ENCODE measurements at regions not wholly inside any gene's neighbourhood (a gene's known extent, or its start where the extent isn't known, plus 50 kb on each side); places are given as distances from the start of the nearest gene placed in this dataset.
"Not testable (repeated sequence)": the region's sequence is repeated elsewhere in the genome, so short reads cannot be mapped to it uniquely, and the experiment has no call there.

DNA sequence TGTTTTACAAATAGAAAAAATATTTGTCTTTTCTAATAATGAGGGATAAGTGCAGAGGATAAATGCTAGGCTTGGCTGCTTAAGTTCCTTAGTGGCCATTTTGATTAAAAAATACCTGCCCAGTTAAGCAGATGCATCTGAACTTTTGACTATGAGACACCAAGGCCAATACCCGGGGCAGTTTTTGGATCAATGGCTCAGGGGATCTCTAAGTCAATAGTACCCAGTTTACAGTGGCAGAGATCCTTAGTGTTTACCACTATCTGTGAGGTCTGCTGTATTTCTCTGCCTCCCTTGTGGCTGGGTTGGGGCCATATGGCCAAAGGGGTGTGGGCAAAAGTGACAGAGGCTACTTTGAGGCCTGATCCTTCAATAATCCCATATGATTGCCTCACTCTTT, 184.5 kb upstream of the MAST4 start:
- DNase-seq (ENCODE audit: low read depth in 4 of 4, low spot score in 3 of 4) = no peak

DNA sequence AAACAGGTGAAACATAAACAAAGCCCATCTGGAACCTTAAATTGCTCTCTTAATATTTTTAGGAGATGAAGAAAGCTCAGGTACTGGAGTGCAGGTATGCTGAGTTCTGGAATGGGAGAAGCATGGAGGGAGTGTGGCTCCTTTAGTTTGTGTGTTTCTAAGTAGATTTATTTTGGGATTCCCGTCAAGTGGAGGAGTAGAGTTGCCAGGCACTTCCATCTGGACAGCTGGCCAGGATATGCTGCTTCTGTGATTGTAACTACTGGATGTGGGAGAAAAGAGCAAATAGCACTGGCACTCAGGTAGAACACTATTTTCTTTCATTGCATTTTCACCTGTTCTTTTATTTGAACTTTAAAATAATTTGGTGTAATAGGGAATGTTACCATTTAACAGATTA, 182.3 kb upstream of the MAST4 start:
- no peak for DNase-seq (ENCODE audit: low read depth in 4 of 4, low spot score in 3 of 4)

DNA sequence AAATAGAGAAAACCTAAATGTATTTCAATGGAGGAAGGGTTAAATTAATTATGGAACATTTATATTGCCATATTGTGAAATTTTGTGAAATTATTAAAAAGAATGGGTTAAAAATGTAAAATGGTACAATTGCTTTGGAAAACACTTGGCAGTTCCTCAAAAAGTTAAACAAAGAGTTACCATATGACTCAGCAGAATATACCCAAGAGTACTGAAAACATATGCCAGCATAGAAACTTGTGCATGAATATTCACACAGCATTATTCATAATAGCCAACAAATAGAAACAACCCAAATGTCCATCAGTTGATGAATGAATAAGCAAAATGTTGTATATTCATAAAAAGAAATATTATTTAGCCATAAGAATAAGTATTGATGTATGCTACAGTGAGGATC, 181.0 kb upstream of the MAST4 start:
- DNase-seq (ENCODE audit: low read depth in 4 of 4, low spot score in 3 of 4) = no peak

DNA sequence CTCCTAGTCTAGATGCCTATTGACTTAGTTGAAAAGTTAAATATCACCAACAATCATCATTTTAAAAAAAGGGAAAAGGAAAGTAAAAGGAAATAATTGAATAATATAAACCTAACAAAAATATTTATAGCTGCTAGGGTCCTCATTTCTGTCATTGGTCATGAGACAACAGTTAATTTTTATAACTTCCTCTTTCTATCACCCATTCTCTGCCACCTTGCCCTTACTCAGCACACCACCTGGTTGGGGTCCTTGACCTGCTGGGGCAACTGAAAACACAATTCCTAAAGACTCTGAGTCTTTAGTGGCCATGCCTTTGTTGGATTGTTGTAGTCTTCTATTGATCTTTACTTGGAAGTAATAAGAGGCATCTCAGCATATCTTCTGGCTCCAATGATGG, 179.5 kb upstream of the MAST4 start:
- no peak for DNase-seq (ENCODE audit: low read depth in 4 of 4, low spot score in 3 of 4)

DNA sequence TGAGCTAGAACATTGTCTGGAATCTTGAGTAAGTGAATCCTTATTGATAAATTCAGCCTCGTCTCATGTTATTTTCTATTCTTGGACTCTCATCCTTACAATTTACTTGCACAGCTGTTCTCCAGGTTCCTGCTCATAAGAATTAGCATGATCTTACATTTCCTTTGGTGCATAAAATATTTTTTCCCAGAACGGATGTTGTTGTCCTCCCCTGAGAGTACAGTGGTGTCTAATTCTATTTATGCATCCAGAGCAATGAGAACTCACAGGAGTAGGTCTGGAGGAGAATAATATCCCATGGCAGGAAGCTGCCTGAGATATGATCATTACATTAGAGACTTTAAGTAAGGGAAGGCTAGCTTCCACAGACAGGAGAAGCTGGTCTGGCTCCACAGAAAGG, 178.4 kb upstream of the MAST4 start:
- no peak for DNase-seq (ENCODE audit: low read depth in 4 of 4, low spot score in 3 of 4)

DNA sequence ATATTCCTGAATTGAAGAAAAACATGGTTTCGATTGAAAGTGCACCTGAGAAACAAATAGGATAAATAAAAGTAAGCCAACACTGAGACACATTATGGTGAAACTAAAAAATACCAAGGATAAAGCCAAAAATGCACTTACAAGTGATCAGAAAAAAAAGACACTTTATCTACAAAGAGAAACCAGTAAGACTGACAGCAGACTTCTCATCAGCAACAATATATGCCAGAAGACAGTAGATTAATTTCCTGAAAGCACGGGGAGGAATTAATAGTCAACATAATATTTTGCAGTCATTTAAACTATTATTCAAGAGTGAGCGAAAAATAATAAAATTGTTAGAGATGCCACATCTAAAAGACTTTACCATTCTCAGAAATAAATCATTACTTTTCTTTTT, 172.7 kb upstream of the MAST4 start:
- DNase-seq (ENCODE audit: low read depth in 4 of 4, low spot score in 3 of 4) = no peak

DNA sequence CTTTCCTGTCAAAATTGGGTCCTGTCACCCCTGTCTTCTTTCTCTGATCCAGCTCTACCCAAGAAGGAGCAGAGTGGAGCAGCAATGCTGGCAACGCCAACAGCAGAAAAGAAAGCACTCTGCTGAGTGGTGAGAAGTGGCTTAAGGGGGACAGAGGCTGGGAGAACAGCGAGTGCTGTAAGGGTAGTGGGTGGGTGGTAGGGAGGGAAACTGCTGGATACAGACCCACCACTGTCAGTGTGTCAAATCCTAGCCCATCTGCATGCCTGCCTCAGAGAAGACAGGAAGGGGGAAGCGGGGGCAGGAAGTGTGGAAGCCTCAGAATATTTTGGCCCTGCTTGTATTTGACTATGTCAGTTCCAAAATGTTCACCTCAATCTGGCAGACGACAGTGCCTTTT, 170.4 kb upstream of the MAST4 start:
- no peak for DNase-seq (ENCODE audit: low read depth in 4 of 4, low spot score in 3 of 4)

DNA sequence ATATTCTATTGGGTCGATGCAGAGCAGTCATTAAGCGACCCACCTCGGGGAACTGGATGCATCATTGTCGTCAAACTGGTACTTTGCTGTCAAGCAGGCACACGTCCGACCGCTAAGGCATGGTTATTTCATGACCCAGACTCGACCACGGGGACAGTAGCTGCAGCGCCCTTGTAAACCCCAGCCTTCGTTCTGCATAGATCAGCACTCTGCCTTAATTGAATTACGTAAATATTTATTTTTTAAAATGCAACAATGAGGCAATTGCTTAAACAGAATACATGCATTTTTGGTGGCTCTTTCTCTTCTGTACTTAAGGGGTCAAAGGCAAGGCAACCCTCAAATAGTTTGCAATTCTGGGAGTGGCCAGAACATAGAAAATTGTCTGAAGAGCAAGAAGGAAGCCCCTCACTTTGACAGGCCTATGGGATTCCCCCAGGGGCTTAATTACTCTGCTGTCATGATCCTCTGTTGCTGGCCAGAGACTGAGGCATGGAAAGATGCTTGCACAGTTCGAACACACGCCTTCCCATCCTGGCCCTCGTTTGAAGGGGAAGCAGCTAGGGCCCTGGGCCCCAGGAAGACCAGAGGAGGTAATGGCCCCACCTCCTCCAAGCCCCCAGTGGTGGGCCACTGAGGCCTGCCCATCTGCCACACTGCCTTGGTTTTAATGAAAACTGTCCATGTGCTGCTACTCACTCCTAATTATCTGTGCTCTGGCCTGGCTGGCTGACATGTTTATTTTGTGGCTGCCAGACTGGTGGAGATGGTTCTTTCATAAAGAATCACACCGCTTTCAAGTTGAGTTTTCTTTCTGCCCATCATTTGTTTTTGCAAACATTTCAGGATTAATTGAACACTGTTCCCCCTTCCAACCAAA, 169.7 kb upstream of the MAST4 start:
- no peak for DNase-seq (ENCODE audit: low read depth in 4 of 4, low spot score in 3 of 4)

DNA sequence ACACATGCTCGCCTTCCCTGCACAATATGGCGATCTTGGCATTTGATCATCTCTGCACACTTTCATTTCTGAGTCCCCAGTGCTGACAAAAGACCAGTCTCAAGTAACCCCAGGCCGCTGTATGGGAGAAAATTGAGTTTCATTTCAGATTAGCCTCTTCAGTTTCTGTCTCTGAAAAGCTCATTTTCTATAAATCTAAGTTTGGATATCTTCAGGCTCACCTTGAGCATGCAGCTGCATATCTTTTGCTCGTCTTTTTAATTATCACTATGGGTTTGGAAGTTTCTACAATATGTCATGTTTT, 169.1 kb upstream of the MAST4 start:
- DNase-seq (ENCODE audit: low read depth in 4 of 4, low spot score in 3 of 4) = no peak

DNA sequence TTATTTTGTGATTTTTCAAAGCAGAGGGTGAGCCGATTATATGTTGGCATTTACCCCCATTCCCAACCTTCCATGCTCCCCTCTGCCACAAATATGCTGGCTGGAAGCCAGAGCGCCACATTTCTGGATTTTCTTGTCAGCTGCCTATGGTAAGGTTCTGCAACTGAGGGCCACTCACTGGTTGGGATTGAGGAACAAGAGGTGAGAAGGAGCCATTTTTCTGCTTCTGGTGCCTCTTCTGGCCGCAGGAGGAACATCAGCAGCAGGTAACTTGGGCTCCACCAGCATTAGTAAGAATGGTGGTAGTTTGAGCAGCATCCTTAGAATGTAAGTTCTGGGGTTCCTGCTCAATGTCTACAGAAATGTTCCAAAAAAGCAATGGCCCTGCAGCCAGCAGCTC, 159.5 kb upstream of the MAST4 start:
- no peak for DNase-seq (ENCODE audit: low read depth in 4 of 4, low spot score in 3 of 4)

DNA sequence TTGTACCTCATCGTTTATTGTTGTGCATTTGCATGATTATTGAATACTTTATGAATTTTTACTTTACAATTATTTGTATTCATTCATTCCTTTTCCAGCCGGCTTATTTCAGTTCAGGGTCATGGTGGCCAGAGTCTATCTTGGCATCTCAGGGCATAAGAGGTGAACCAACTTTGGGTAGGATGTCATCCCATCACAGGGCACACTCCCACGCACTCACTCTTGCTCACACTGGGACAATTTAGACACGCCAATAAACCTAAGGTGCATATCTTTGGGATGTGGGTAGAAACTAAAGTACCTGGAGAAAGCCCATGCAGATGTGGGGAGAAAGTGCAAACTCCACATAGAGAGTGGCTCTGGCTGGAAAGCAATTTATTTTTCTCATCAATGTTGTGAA, 158.1 kb upstream of the MAST4 start:
- DNase-seq (ENCODE audit: low read depth in 4 of 4, low spot score in 3 of 4) = no peak

DNA sequence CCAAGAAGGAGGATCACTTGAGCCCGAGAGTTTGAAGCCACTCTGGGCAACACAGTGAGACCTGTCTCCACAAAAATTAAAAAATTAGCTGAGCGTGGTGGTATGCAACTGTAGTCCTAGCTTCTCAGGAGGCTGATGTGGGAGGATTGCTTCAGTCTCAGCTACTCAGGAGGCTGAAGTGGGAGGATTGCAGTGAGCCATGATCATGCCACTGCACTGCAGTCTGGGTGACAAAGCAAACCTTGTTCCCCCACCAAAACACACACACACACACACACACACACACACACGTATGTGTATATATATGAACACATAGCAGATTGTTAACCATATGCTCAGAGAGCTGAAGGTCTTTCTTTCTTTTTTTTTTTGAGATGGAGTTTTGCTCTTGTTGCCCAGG, 157.5 kb upstream of the MAST4 start:
- DNase-seq (ENCODE audit: low read depth in 4 of 4, low spot score in 3 of 4) = no peak

DNA sequence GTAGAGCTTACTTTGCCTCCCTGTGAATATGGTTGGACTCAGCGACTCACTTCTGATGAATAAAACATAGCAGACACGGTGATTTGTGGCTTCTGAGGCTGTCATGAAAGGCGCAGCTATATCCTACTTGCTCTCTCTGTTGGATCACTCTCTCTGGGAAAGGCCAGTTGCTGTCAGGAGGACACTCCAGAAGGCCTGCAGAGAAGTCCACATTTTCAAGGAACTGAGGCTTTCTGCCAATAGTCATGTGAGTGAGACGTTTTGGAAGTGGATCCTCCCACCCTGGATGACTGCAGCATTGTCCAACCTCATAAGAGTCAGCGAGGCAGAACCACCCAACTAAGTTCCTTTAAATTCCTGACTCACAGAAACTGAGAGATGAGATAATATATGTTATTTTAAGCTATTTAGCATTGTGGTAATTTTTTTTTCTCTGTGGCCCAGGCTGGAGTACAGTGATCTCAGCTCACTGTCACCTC, 156.0 kb upstream of the MAST4 start:
- DNase-seq (ENCODE audit: low read depth in 4 of 4, low spot score in 3 of 4) = no peak

DNA sequence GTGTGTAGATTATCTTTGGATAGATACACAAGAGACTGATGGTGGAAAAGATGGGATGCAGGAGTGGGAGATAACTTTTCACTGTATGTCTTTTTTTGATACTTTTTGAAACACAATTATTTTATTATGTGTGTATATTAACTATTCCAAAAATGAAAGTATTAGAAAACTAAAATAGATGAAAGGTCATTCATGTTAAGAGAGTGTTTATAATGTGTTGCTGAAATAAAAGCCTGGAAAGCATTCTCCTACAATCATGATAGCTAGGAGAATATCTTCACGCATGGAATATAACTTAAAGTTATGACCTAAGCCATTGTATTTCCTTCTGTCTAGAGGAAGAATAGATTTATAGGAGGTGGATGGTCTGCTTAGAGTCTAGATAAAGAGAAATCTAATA, 154.8 kb upstream of the MAST4 start:
- DNase-seq (ENCODE audit: low read depth in 4 of 4, low spot score in 3 of 4) = no peak

DNA sequence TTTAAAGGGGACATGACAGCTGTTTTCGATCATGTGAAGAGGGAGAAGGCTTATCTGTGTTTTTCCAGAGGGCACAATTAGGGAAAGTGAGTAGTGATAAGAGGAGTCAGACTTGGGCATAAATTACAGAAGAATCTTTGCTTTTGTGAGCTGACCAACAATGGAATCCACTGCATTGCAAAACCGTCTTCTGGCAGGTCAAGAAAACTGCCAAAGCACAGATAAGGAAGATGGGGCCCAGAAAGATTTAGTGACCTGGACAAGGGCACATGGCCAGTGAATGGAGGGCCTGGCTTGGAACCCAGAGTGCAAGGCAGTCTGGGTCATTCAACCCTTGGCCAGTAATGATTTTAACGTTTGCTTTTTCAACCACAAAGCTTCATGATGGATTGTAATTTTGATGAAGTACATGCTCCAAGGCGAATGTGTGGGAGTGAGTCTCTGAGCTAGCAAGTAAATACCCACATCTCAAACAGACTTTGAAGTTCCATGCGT, 153.2 kb upstream of the MAST4 start:
- peak; percentile 44 to 59 (median 48) for DNase-seq (ENCODE audit: low read depth in 4 of 4, low spot score in 3 of 4)

DNA sequence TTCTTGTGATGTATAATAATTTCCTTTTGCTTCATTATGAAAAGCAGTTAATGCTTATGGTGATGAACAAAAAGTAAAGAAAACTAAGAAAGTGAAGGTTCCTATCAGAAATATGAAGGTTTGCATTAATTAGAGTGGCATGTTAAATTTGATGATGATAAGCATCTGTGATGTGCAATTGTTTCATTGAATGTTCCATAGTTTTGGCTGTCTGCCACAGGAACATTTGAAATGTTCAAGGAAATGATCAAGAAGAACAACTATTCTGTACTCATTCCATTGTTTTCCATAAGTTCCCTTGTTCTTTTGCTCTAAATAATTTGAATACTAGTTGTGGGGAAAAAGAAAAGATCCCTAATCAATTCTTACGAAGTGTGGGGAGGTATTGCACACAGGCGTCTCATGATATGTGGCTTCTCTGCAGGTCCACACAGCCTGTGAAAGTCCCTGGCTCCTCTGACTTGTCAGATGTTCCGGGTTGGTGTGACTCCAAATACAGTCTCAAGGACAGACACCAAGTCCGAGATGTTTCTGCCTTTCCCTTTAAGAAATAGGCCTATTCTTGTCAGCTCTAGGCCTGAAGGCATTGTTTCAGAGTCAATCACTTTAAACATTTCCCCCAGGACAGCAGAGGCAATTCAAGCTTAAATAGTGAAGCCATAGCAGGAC, 152.6 kb upstream of the MAST4 start:
- peak in 1 of 4 donors; percentile 23 for DNase-seq (ENCODE audit: low read depth in 4 of 4, low spot score in 3 of 4)

DNA sequence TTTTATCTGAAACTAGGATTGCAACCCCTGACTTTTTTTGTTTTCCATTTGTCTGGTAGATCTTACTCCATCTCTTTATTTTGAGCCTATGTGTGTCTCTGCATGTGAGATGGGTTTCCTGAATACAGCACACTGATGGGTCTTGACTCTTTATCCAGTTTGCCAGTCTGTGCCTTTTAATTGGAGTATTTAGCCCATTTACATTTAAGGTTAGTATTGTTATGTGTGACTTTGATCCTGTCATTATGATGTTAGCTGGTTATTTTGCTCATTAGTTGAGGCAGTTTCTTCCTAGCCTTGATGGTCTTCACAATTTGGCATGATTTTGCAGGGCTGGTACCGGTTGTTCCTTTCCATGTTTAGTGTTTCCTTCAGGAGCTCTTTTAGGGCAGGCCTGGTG, 148.1 kb upstream of the MAST4 start:
- DNase-seq (ENCODE audit: low read depth in 4 of 4, low spot score in 3 of 4) = not testable (repeated sequence)

DNA sequence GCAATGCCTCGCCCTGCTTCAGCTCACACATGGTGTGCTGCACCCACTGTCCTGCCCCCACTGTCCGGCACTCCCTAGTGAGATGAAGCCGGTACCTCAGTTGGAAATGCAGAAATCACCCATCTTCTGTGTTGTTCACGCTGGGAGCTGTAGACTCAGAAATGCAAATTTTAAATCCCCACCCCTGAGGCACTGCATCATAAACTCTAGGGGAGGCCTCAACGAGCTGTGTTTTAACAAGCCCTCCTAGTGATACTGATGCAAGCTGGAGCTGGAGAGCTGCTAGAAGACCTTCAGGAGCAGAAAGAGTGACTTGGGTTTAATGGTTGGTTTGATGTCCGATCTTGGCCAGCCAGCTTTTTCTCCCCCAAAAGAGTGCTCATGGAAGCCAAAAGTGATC, 146.0 kb upstream of the MAST4 start:
- DNase-seq (ENCODE audit: low read depth in 4 of 4, low spot score in 3 of 4) = no peak

DNA sequence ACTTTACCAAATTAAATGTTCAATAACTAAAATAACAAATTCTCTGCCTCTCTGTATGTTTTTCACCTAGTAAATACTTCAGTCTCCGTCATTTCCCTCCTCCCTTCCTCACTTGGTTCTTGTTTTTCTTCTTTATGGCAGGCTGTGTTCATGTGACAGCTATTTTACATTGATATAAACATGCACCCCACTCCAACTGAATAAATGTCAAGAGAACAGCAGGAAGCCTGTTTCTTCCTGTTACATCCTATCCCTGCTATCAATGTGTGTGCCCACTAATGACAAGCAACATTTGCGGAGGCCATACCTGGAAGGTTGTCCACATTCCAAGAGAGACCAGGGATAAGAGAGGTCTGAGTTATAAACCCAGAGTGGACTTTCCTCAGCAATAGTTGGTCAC, 145.2 kb upstream of the MAST4 start:
- DNase-seq (ENCODE audit: low read depth in 4 of 4, low spot score in 3 of 4) = no peak

DNA sequence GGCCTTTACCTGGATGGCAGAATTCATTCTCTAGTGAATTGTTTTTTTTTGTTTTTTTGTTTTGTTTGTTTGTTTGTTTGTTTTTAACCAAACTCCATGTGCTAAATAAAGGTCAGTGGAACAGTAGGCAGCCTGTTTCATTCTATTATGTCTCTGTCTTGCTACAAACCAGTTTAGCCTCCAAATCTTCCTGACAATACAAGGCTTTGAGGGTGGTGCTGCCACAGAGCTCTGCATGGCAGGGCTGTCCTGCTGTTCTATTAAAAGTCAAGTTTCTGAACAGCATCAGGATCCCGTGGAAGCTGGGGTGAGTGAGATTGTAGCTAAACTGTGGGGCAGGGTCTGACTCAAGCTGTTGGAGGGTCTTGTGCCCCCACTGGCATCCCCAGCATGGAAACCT, 144.1 kb upstream of the MAST4 start:
- no peak for DNase-seq (ENCODE audit: low read depth in 4 of 4, low spot score in 3 of 4)

DNA sequence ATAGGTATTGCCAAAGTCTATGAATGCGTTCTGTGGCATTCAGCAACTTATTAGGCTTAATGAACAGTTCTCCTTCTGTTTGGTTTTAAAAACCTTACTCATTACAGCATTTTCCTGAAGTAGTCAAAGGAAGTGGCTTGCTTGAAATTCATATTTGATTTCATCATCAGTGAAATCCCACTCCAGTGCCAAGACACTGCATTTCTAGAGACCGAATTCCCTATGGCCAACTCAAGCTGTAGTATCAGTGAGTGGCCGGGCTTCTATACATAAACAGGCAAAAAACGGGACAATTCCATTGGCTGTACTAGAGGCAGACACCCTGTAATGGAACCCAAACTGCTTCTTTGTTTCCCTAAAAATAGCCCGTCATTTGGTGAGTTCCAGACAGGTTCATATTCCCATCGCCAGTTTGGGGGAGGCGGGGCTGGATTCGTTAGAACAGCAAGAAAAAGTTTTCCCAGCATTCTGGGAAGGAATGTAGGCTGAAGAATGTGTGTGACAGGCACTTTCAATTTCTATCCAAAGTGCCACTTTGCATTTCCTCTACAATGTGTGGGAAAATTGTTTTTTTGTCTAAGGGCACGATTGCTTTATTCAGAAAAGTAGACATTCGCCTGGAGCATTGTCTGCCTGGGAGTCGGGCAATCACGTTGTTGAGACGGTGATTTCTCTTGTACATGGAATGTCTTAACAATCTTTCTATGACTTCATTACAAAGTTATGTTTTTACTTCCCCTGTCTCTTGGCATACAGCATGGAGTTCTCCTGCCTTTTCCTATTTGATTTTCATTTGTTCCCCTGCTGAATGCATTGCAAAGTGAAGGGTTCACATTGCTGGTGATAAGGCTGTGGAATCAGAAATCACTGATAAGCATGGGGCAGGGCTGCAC, 141.8 kb upstream of the MAST4 start:
- DNase-seq (ENCODE audit: low read depth in 4 of 4, low spot score in 3 of 4) = no peak

All from right renal pelvis (tissue), 4 donors.